NCI-H2107 treated with DMSO at 0.1 percent for 48 hours (cell line): ENCODE measurements at regions not wholly inside any gene's neighbourhood (a gene's known extent, or its start where the extent isn't known, plus 50 kb on each side); places are given as distances from the start of the nearest gene placed in this dataset.

Experiments used
- DNase-seq: peaks from one replicate; lab custom pipeline; 2025; ENCODE audit not compliant: unreplicated experiment; lab: John Stamatoyannopoulos, UW

- no peak for DNase-seq
Observed at GRCh38 chr22:44594951-44595350, 96.9 kb upstream of the RTL6 start.

- DNase-seq: no peak
Observed at GRCh38 chr22:44592824-44593148, 94.8 kb upstream of the RTL6 start.

GRCh38 chr22:44592126-44592823, 94.2 kb upstream of the RTL6 start:
- DNase-seq: no peak

- no peak for DNase-seq
Observed at GRCh38 chr22:44591146-44591790, 93.2 kb upstream of the RTL6 start.

GRCh38 chr22:44590291-44590690, 92.3 kb upstream of the RTL6 start:
- no peak for DNase-seq

GRCh38 chr22:44589831-44590230, 91.8 kb upstream of the RTL6 start:
- DNase-seq: no peak

- no peak for DNase-seq
Observed at GRCh38 chr22:44588348-44588747, 90.3 kb upstream of the RTL6 start.

GRCh38 chr22:44587737-44588310, 89.8 kb upstream of the RTL6 start:
- DNase-seq: no peak

GRCh38 chr22:44586999-44587736, 89.1 kb upstream of the RTL6 start:
- DNase-seq: peak; percentile 87

- DNase-seq: peak; percentile 68
Observed at GRCh38 chr22:44586351-44586990, 88.4 kb upstream of the RTL6 start.

- DNase-seq: no peak
Observed at GRCh38 chr22:44585559-44586350, 87.7 kb upstream of the RTL6 start.

GRCh38 chr22:44584256-44584902, 86.3 kb upstream of the RTL6 start:
- DNase-seq: no peak

- no peak for DNase-seq
Observed at GRCh38 chr22:44583854-44584253, 85.8 kb upstream of the RTL6 start.

- no peak for DNase-seq
Observed at GRCh38 chr22:44583061-44583760, 85.2 kb upstream of the RTL6 start.

GRCh38 chr22:44582016-44582415, 84.0 kb upstream of the RTL6 start:
- no peak for DNase-seq

- no peak for DNase-seq
Observed at GRCh38 chr22:44581096-44581435, 83.0 kb upstream of the RTL6 start.

- no peak for DNase-seq
Observed at GRCh38 chr22:44580176-44581095, 82.4 kb upstream of the RTL6 start.

- no peak for DNase-seq
Observed at GRCh38 chr22:44578516-44579230, 80.6 kb upstream of the RTL6 start.
